Progenitor cell of endocrine pancreas (in vitro differentiated cells): ENCODE measurements at regions not wholly inside any gene's neighbourhood (a gene's known extent, or its start where the extent isn't known, plus 50 kb on each side); places are given as distances from the start of the nearest gene placed in this dataset.

ENCODE experiments used
- DNase-seq: peaks from one replicate; pipeline ENCODE4 v3.0.0; 2021; ENCODE audit warnings: low spot score; ENCODE audit not compliant: unreplicated experiment
- H3K27ac Mint-ChIP-seq: 2 replicates; pipeline ENCODE4 v1.8.0; 2021; ENCODE audit warnings: mild to moderate bottlenecking, moderate library complexity, mixed read lengths
- H3K27me3 Mint-ChIP-seq: 2 replicates; pipeline ENCODE4 v1.8.0; 2021; ENCODE audit warnings: mixed read lengths
- H3K36me3 Mint-ChIP-seq: 2 replicates; pipeline ENCODE4 v1.8.0; 2022; ENCODE audit warnings: mixed read lengths; ENCODE audit not compliant: insufficient read depth
- H3K4me1 Mint-ChIP-seq: 2 replicates; pipeline ENCODE4 v1.8.0; 2021; ENCODE audit warnings: low read depth, mixed read lengths
- H3K4me3 Mint-ChIP-seq: 2 replicates; pipeline ENCODE4 v1.8.0; 2021; ENCODE audit warnings: low read depth, mild to moderate bottlenecking, moderate library complexity, mixed read lengths
- H3K9me3 Mint-ChIP-seq: 2 replicates; pipeline ENCODE4 v1.8.0; 2021; ENCODE audit warnings: low read depth, mixed read lengths
- TF ChIP-seq, protein P1 (sequence below): fragments of 200-600 bp; sonication (generic); IDR thresholded peaks from one replicate; pipeline ENCODE4 v1.5.0; 2021; ENCODE audit warnings: antibody characterized with exemption, mild to moderate bottlenecking; ENCODE audit not compliant: unreplicated experiment

DNA sequence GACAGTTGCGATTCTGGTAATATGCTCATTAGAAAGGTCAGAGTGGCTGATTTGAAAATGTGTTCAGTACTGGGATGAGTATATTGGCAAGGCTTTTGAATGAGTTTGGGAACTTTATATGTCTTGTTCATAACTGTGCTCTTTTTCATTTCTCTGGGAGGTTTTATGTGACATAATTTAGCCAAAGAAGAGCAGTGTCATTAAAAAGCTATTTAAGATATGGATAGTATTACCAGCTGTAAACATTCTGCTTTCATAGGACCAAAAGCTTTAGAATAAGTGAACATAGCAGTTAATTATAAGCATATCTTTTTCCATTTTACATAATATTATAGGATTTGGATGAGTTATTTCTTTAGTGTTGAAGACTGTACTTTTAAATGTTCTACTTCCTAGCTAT, 260.4 kb downstream of the TTC6 start:
- peaks cover 7% of the 10 kb centered on the region for H3K36me3 Mint-ChIP-seq
- no peaks in the 10 kb centered on the region for H3K4me1 Mint-ChIP-seq

DNA sequence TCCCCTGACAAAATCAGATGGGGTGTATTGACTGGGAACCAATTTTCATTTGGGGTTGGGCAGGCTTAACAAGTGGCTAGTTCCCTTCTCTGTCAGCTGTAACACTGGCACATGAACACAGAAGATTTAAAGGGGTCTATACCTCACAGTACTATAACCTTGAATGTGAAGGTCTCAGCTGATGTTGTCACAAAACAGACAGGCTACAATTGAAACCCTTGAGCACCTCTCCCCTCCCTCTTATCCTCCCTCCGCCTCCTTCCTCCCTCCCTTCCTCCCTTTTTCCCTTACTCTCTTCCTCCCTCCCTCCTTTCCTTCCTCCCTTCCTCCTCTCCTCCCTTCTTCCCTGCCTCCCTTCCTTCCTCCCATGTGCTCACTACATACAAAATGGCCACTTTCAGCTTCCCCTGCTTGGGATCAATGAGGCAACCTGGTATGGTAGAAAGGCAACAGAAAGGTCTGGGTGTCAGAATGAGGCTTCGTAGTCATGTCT, 262.4 kb downstream of the TTC6 start:
- no peak for DNase-seq
- TF ChIP-seq, protein P1, sequence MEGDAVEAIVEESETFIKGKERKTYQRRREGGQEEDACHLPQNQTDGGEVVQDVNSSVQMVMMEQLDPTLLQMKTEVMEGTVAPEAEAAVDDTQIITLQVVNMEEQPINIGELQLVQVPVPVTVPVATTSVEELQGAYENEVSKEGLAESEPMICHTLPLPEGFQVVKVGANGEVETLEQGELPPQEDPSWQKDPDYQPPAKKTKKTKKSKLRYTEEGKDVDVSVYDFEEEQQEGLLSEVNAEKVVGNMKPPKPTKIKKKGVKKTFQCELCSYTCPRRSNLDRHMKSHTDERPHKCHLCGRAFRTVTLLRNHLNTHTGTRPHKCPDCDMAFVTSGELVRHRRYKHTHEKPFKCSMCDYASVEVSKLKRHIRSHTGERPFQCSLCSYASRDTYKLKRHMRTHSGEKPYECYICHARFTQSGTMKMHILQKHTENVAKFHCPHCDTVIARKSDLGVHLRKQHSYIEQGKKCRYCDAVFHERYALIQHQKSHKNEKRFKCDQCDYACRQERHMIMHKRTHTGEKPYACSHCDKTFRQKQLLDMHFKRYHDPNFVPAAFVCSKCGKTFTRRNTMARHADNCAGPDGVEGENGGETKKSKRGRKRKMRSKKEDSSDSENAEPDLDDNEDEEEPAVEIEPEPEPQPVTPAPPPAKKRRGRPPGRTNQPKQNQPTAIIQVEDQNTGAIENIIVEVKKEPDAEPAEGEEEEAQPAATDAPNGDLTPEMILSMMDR: no peak
- Mint-ChIP-seq H3K27ac (no peak overlapping the region), H3K36me3 (peaks cover 10% of the 10 kb centered on the region), H3K9me3 (peaks cover 11% of the 10 kb centered on the region), H3K4me1 (no peaks in the 10 kb centered on the region), H3K27me3 (no peaks in the 10 kb centered on the region), H3K4me3 (no peak overlapping the region)

More for the DNA sequence above, 260.4 kb downstream of the TTC6 start:
- TF ChIP-seq, protein P1: no peak
- H3K9me3 Mint-ChIP-seq: peaks cover 7% of the 10 kb centered on the region
- no peak overlapping the region for H3K27ac Mint-ChIP-seq
- H3K4me3 Mint-ChIP-seq: no peak overlapping the region
- no peak for DNase-seq
- no peaks in the 10 kb centered on the region for H3K27me3 Mint-ChIP-seq

DNA sequence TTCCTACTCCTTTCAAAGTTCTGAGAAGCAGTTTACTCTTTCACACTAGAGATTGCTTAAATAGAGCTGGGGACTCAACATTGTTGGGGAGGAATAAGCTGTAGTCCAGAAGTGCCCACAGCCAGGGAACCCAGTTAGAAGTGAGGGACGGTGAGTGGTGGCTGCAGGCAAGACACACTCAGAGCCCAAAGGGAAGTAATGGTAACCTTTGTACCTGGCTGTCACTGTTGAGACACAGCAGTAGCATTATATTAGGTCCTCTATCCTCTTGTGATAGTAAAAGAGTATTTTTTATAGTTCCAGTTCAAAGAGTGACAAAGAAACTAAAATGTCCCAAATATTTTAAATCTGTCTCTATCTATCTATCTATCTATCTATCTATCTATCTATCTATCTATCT, 263.3 kb downstream of the TTC6 start:
- H3K27me3 Mint-ChIP-seq: no peaks in the 10 kb centered on the region
- H3K4me1 Mint-ChIP-seq: no peaks in the 10 kb centered on the region
- peaks cover 11% of the 10 kb centered on the region for H3K9me3 Mint-ChIP-seq
- no peak overlapping the region for H3K27ac Mint-ChIP-seq
- TF ChIP-seq, protein P1: no peak
- H3K36me3 Mint-ChIP-seq: peaks cover 11% of the 10 kb centered on the region
- DNase-seq: no peak
- H3K4me3 Mint-ChIP-seq: no peak overlapping the region

DNA sequence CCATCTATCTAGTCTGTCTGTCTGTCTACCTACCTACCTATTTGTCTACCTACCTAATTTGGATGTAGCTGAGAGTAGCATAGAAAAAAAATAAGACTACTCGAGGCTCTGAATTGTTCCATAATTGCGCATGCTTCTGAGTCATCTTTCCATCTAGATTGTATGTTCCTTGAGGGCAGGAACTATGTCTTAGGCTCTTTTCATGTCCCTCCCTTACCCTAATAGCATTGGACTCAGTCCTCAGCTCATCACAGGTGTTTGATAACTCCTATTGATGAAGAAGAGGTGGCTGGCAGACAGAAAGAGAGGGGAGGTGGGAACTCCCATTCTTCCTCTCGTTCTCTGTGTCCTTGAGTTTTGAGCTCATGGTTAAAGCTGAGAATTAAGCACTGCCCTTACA, 263.7 kb downstream of the TTC6 start:
- H3K27ac Mint-ChIP-seq: no peak overlapping the region
- H3K36me3 Mint-ChIP-seq: peaks cover 12% of the 10 kb centered on the region
- H3K4me1 Mint-ChIP-seq: no peaks in the 10 kb centered on the region
- H3K4me3 Mint-ChIP-seq: no peak overlapping the region
- no peaks in the 10 kb centered on the region for H3K27me3 Mint-ChIP-seq
- TF ChIP-seq, protein P1: no peak
- peaks cover 11% of the 10 kb centered on the region for H3K9me3 Mint-ChIP-seq
- DNase-seq: no peak

DNA sequence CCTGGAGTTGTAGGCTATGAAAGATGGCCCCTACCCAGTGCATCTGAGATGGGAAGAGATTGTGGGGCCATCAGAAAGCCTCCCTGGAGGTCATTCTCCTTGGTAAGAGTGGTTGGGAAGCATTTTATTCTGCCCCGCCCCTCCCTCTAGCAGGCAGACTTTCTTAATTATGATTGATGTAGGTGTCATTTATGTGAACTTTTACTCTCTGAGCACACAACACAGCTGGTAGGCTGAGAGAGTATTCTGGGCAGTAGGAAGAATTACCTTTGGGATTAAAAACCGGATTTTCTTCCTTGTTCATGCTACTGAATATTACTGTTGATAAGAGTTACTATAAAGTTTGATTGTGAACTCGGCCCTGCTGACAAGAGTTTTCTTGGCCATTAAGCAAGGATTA, 266.8 kb downstream of the TTC6 start:
- Mint-ChIP-seq H3K4me1 (no peaks in the 10 kb centered on the region), H3K27ac (no peak overlapping the region), H3K4me3 (no peak overlapping the region), H3K9me3 (peaks cover 11% of the 10 kb centered on the region), H3K36me3 (peaks cover 12% of the 10 kb centered on the region), H3K27me3 (no peaks in the 10 kb centered on the region)
- TF ChIP-seq, protein P1: no peak
- DNase-seq: no peak
